ENCODE measurements at regions not wholly inside any gene's neighbourhood (a gene's known extent, or its start where the extent isn't known, plus 50 kb on each side); places are given as distances from the start of the nearest gene placed in this dataset.

DNA sequence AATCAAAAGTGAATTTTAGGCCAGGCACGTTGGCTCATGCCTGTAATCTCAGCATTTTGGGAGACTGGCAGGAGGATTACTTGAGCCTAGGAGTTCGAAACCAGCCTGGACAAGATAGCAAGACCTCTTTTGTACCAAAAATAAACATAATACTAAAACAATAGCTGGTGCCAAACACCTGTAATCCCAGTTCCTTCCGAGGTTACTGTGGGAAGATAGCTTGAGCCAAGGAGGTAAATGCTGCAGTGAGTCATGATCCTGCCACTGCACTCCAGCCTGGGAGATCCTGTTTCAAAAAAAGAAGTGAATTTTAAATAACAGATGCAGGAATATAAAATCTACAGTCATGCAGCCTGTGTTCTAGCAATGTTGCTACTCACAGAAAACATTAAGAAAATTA, 488.3 kb downstream of the PPARGC1A start (continued):
- TF ChIP-seq, protein P1, sequence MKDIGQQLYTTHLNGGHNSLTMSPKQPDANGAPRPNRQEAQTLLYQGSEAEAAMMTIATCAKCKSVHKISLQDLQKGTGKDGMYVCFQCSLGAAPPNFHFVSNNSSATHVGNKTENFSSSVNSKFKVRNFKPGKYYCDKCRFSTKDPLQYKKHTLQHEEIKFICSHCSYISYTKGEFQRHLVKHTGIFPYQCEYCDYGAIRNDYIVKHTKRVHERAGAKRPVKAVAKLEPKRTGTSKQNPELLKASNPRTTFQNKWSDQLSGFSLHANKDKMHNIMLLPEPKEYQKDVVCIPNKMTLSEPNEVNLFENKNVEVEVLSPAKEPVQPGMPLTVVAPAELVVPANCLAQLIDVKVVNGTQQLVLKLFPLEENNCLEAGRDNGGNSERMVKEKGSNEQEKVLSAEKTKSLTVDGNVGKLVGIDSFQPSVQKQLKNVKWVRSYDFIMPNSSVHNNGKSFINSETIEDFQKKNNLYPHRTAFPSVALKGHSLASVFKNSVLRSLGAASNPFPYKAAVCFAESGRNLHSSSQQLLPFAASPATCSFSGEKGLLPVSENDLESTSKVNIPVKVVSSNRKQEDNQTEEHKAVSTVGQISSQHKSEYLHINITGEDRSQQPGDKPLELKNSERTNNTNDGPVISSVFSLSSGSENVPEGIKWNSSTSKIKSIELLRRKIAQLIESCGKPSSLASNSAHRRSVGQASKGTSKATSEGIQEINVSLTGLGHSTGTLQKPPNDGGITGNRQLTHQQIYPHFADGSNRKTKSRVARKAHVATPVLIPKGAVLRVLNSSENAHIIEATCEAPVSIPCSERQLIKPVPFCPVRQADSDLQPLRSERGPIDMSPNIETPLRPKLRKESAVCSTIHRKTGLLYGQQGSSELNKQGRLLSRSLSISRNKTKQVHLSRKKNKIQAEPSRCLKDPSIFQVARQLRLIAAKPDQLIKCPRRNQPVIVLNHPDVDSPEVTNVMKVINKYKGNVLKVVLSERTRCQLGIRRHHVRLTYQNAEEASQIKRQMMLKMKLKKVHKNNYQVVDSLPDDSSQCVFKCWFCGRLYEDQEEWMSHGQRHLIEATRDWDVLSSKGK (CRISPR knock-in tag; IDR thresholded peaks at IDR 0.05) = no peak
- no peak for TF ChIP-seq TAF9B (IDR thresholded peaks at IDR 0.05; ENCODE audit: partially characterized antibody)

DNA sequence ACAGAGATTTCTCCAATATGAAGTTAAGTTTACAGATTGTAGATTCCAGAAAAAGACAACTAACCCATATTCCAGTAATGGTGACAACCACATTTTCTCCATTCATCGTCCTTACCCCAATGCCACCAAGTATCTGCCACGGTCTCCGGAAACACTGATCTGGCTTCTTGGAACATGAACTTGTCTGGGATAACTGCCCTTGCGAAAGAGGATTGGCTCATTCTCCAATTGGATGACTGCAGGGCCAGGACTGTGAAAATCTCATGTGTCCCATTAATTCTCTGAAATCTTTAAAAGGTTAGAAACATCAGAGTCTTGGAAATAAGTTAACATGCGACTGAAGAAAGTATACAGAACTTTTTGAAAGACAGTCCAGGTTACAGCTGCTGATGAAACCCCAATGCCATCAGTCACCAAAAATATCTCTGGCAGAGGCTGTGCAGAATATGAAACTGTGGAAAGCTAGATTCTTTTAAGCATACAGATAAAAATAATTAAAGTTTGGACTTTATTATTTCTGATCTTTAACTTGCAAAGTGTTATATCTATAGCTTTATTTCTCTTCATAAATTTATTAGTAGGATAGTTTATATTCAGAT, 496.9 kb downstream of the PPARGC1A start:
- no peak for DNase-seq (ENCODE audit: extremely low read depth in 1 of 4, low spot score in 3 of 4)
- H3K4me1 ChIP-seq (replicated peaks in 1 of 2; ENCODE audit: control insufficient read depth in 2 of 2, insufficient read depth in 2 of 2, low read length in 2 of 2) = no peaks in the 10 kb centered on the region
- H3K27ac ChIP-seq (ENCODE audit: extremely low read depth, low read depth, low read length) = no peak overlapping the region
- TF ChIP-seq ZNF133 (CRISPR knock-in tag; IDR thresholded peaks at IDR 0.05) (no peak), KAT2B (IDR thresholded peaks at IDR 0.05; ENCODE audit: low read depth, low read length) (no peak), PCBP1 (IDR thresholded peaks at IDR 0.05; ENCODE audit: low read depth, low read length, poor library complexity, severe bottlenecking) (no peak), LEF1 (IDR thresholded peaks at IDR 0.05) (no peak), GABPA (tag; conservative IDR thresholded peaks at IDR 0.05; ENCODE audit: low read depth) (no peak), TAF15 (IDR thresholded peaks at IDR 0.05; ENCODE audit: low read depth, low read length) (no peak), IRF2 (CRISPR knock-in tag; IDR thresholded peaks at IDR 0.05) (no peak), KLF10 (CRISPR knock-in tag; IDR thresholded peaks at IDR 0.05) (no peak), ZNF212 (CRISPR knock-in tag; IDR thresholded peaks at IDR 0.05) (no peak), ELF1 (tag; IDR thresholded peaks at IDR 0.05) (no peak)
- TF ChIP-seq, protein P2, sequence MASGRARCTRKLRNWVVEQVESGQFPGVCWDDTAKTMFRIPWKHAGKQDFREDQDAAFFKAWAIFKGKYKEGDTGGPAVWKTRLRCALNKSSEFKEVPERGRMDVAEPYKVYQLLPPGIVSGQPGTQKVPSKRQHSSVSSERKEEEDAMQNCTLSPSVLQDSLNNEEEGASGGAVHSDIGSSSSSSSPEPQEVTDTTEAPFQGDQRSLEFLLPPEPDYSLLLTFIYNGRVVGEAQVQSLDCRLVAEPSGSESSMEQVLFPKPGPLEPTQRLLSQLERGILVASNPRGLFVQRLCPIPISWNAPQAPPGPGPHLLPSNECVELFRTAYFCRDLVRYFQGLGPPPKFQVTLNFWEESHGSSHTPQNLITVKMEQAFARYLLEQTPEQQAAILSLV (tag; IDR thresholded peaks at IDR 0.05) = no peak
- TF ChIP-seq, protein P3, sequence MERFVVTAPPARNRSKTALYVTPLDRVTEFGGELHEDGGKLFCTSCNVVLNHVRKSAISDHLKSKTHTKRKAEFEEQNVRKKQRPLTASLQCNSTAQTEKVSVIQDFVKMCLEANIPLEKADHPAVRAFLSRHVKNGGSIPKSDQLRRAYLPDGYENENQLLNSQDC (CRISPR knock-in tag; IDR thresholded peaks at IDR 0.05) = no peak
- in situ Hi-C loops (cut with MboI) (no loop called here), intact Hi-C loops (cut with micrococcal nuclease) (no loop called here)
- H3K27me3 ChIP-seq (ENCODE audit: control insufficient read depth in 2 of 2, insufficient read depth in 2 of 2, low read length in 2 of 2) = no peaks in the 10 kb centered on the region
- H3K9ac ChIP-seq (ENCODE audit: insufficient read depth in 1 of 2, low read depth in 2 of 2, low read length in 2 of 2) = no peak overlapping the region
- H3K9me1 ChIP-seq (ENCODE audit: control insufficient read depth, insufficient read depth, low read length) = no peaks in the 10 kb centered on the region
- H3K36me3 ChIP-seq (ENCODE audit: control insufficient read depth, insufficient read depth, low read length) = no peaks in the 10 kb centered on the region
- no peaks in the 10 kb centered on the region; the same call in 1 of the 2 replicates for H3K9me3 ChIP-seq (replicated peaks; ENCODE audit: control insufficient read depth, insufficient read depth, low read depth, low read length)
- H2AFZ ChIP-seq (ENCODE audit: low read depth, low read length) = no peak overlapping the region
- no peaks in the 10 kb centered on the region for H4K20me1 ChIP-seq (replicated peaks; ENCODE audit: control insufficient read depth, insufficient read depth, low read length)
- no peak for ATAC-seq
- H3K4me2 ChIP-seq (ENCODE audit: insufficient read depth, low read length) = no peak overlapping the region
- WGBS (ENCODE audit: insufficient coverage, low coverage, missing lambda C conversion rate) = 7% methylated on average over 5 of the region's 5 CpGs
- ChIA-PET CTCF (ENCODE audit: low intra/inter-chr PET ratio) (no interaction called here), POLR2A (no interaction called here)
- H3K4me3 ChIP-seq = no peak overlapping the region
- BruUV-seq (replicated peaks) = no TSS peak
- FAIRE-seq = no peak
- no peaks in the 10 kb centered on the region for H3K79me2 ChIP-seq (ENCODE audit: control insufficient read depth, insufficient read depth, low read length)

Measured in K562 (cell line).